ENCODE measurements at regions not wholly inside any gene's neighbourhood (a gene's known extent, or its start where the extent isn't known, plus 50 kb on each side); places are given as distances from the start of the nearest gene placed in this dataset.

GRCh38 chr20:11849976-11850670 lies 67.6 kb upstream of the BTBD3 start:
- 86 to 94% methylated on average over 2 to 3 of the region's 5 CpGs for WGBS, 2 experiments (ENCODE audit: insufficient coverage in 2 of 2)
- H3K4me1 ChIP-seq (ENCODE audit: control insufficient read depth, insufficient read depth, low read length, poor library complexity, severe bottlenecking) = peaks cover 10% of the 10 kb centered on the region
- H3K36me3 ChIP-seq (ENCODE audit: control insufficient read depth, insufficient read depth, low read length) = no peaks in the 10 kb centered on the region
- H3K9me3 ChIP-seq (ENCODE audit: control insufficient read depth, low read length) = no peaks in the 10 kb centered on the region
- H3K27ac ChIP-seq (ENCODE audit: low read depth, low read length, severe bottlenecking) = no peak overlapping the region
- no peak overlapping the region for H3K4me3 ChIP-seq (ENCODE audit: extremely low read depth, insufficient read depth, low read length, poor library complexity, severe bottlenecking)

GRCh38 chr20:11850901-11851300 lies 66.8 kb upstream of the BTBD3 start:
- H3K36me3 ChIP-seq (ENCODE audit: control insufficient read depth, insufficient read depth, low read length) = no peaks in the 10 kb centered on the region
- no peak overlapping the region for H3K27ac ChIP-seq (ENCODE audit: low read depth, low read length, severe bottlenecking)
- H3K4me3 ChIP-seq (ENCODE audit: extremely low read depth, insufficient read depth, low read length, poor library complexity, severe bottlenecking) = no peak overlapping the region
- 0% methylated on average over 1 of the region's 4 CpGs for WGBS, 2 experiments (ENCODE audit: insufficient coverage in 2 of 2)
- no peaks in the 10 kb centered on the region for H3K9me3 ChIP-seq (ENCODE audit: control insufficient read depth, low read length)
- H3K4me1 ChIP-seq (ENCODE audit: control insufficient read depth, insufficient read depth, low read length, poor library complexity, severe bottlenecking) = peaks cover 2% of the 10 kb centered on the region

DNA sequence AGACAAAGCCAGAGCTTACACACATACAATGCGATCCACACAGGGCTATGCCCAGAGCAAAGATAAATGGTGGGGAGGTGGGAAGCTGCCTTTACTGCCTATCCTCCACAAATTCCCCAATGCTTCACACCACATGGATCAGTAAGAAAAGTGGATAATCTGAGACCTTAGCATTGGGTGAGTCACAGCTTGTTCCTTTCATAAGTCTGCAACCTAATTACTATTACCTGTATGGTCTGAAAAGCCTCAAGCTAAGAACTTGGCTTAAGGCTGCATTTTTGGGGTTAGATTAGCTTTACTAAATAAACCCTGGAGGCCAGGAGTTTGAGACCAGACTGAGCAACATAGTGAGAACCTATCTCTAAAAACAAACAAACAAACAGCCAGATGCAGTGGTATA lies 66.0 kb upstream of the BTBD3 start:
- Histone ChIP-seq H3K4me1 (ENCODE audit: control insufficient read depth, insufficient read depth, low read length, poor library complexity, severe bottlenecking) (no peaks in the 10 kb centered on the region), H3K27ac (ENCODE audit: low read depth, low read length, severe bottlenecking) (no peak overlapping the region), H3K4me3 (ENCODE audit: extremely low read depth, insufficient read depth, low read length, poor library complexity, severe bottlenecking) (no peak overlapping the region), H3K36me3 (ENCODE audit: control insufficient read depth, insufficient read depth, low read length) (no peaks in the 10 kb centered on the region), H3K9me3 (ENCODE audit: control insufficient read depth, low read length) (no peaks in the 10 kb centered on the region)
- no CpG with 5 or more reads among the region's 1 CpG for WGBS, 2 experiments (ENCODE audit: insufficient coverage in 2 of 2)

DNA sequence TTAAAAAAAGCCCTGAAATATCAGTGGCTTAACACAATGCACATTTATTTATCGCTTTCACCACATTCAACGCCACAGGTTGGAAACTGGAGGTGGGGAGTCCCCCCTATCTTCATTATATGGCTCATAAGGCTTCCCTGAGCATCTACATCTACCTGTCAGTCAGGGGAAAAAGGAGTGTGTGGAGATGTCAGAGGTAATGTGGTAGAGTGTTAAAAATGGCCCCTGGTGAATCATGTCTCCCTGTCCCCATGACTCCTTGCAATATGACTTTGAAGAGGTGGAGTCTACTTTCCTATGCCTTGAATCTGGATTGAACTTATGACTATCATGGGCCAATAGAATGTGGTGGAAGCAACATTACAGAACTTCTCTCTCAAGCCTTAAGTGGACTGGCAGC lies 65.5 kb upstream of the BTBD3 start:
- no peaks in the 10 kb centered on the region for H3K36me3 ChIP-seq (ENCODE audit: control insufficient read depth, insufficient read depth, low read length)
- no peaks in the 10 kb centered on the region for H3K4me1 ChIP-seq (ENCODE audit: control insufficient read depth, insufficient read depth, low read length, poor library complexity, severe bottlenecking)
- H3K4me3 ChIP-seq (ENCODE audit: extremely low read depth, insufficient read depth, low read length, poor library complexity, severe bottlenecking) = no peak overlapping the region
- 80% methylated on average over 1 of the region's 2 CpGs; no CpG with 5 or more reads in 1 of the 2 experiments for WGBS, 2 experiments (ENCODE audit: insufficient coverage in 2 of 2)
- H3K27ac ChIP-seq (ENCODE audit: low read depth, low read length, severe bottlenecking) = no peak overlapping the region
- no peaks in the 10 kb centered on the region for H3K9me3 ChIP-seq (ENCODE audit: control insufficient read depth, low read length)

DNA sequence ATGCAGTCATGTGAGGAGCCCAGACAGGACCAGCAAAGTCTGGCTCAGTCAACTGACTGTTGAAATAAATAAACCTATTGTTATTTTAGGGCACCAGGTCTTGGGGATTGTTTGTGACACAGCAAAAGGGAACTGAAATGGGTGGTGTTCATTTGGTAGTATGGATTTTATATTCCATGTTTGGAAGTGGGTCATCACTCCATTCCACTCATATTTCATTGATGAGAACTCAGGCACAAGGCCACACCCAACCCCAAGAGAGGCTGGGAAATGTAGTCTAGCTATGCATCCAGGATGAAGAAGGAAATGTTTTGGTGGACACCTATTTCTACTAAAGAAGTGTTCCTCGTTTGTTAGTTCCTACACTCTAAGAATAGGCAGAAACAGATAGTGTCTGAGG lies 64.9 kb upstream of the BTBD3 start:
- H3K27ac ChIP-seq (ENCODE audit: low read depth, low read length, severe bottlenecking) = no peak overlapping the region
- no peak overlapping the region for H3K4me3 ChIP-seq (ENCODE audit: extremely low read depth, insufficient read depth, low read length, poor library complexity, severe bottlenecking)
- no peaks in the 10 kb centered on the region for H3K4me1 ChIP-seq (ENCODE audit: control insufficient read depth, insufficient read depth, low read length, poor library complexity, severe bottlenecking)
- no CpG with 5 or more reads among the region's 1 CpG for WGBS, 2 experiments (ENCODE audit: insufficient coverage in 2 of 2)
- H3K36me3 ChIP-seq (ENCODE audit: control insufficient read depth, insufficient read depth, low read length) = no peaks in the 10 kb centered on the region
- H3K9me3 ChIP-seq (ENCODE audit: control insufficient read depth, low read length) = no peaks in the 10 kb centered on the region

GRCh38 chr20:11853359-11853758 lies 64.3 kb upstream of the BTBD3 start:
- no peaks in the 10 kb centered on the region for H3K9me3 ChIP-seq (ENCODE audit: control insufficient read depth, low read length)
- H3K4me3 ChIP-seq (ENCODE audit: extremely low read depth, insufficient read depth, low read length, poor library complexity, severe bottlenecking) = no peak overlapping the region
- no peaks in the 10 kb centered on the region for H3K4me1 ChIP-seq (ENCODE audit: control insufficient read depth, insufficient read depth, low read length, poor library complexity, severe bottlenecking)
- no peaks in the 10 kb centered on the region for H3K36me3 ChIP-seq (ENCODE audit: control insufficient read depth, insufficient read depth, low read length)
- H3K27ac ChIP-seq (ENCODE audit: low read depth, low read length, severe bottlenecking) = no peak overlapping the region

DNA sequence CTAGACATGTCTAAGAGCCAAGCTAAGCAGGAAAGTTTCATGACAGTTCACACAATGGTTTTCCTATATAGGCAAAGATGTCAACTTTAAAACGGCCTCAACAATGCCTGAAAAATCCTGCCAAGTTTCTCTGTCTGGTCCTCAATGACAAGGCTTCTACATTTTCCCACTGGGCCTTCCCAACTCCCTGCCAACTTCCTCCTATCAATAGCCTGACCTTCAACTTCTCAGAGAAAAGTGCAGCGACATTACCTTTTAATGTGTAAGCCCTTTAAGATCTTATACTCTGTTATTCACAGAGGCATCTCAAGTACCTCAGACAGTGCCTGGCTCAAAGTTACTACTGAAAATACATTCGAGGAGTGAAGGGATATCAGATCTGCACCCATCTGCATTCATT lies 56.2 kb upstream of the BTBD3 start:
- Histone ChIP-seq H3K36me3 (ENCODE audit: control insufficient read depth, insufficient read depth, low read length) (no peaks in the 10 kb centered on the region), H3K4me3 (ENCODE audit: extremely low read depth, insufficient read depth, low read length, poor library complexity, severe bottlenecking) (no peak overlapping the region), H3K27ac (ENCODE audit: low read depth, low read length, severe bottlenecking) (no peak overlapping the region), H3K4me1 (ENCODE audit: control insufficient read depth, insufficient read depth, low read length, poor library complexity, severe bottlenecking) (no peaks in the 10 kb centered on the region), H3K9me3 (ENCODE audit: control insufficient read depth, low read length) (no peaks in the 10 kb centered on the region)
- WGBS, 2 experiments (ENCODE audit: insufficient coverage in 2 of 2) = 95 to 100% methylated on average over 3 of the region's 3 CpGs

GRCh38 chr20:11867291-11867919 lies 50.3 kb upstream of the BTBD3 start:
- H3K36me3 ChIP-seq (ENCODE audit: control insufficient read depth, insufficient read depth, low read length) = no peaks in the 10 kb centered on the region
- no peak overlapping the region for H3K4me3 ChIP-seq (ENCODE audit: extremely low read depth, insufficient read depth, low read length, poor library complexity, severe bottlenecking)
- no peaks in the 10 kb centered on the region for H3K9me3 ChIP-seq (ENCODE audit: control insufficient read depth, low read length)
- H3K27ac ChIP-seq (ENCODE audit: low read depth, low read length, severe bottlenecking) = no peak overlapping the region
- H3K4me1 ChIP-seq (ENCODE audit: control insufficient read depth, insufficient read depth, low read length, poor library complexity, severe bottlenecking) = no peaks in the 10 kb centered on the region
- WGBS, 2 experiments (ENCODE audit: insufficient coverage in 2 of 2) = 72 to 97% methylated on average over 2 to 5 of the region's 6 CpGs

All from mesodermal cell (in vitro differentiated cells).